GM18873 (cell line): ENCODE measurements at regions not wholly inside any gene's neighbourhood (a gene's known extent, or its start where the extent isn't known, plus 50 kb on each side); places are given as distances from the start of the nearest gene placed in this dataset.

Experiments
- ATAC-seq: cut with Tn5 transposase; IDR thresholded peaks from one replicate; pipeline ENCODE4 v1.9.1; 2021; ENCODE audit warnings: mild to moderate bottlenecking, moderate library complexity, moderate number of reproducible peaks; ENCODE audit not compliant: unreplicated experiment, low FRiP score

GRCh38 chr2:47315475-47315874 is 53.6 kb upstream of the EPCAM start:
- no peak for ATAC-seq

DNA sequence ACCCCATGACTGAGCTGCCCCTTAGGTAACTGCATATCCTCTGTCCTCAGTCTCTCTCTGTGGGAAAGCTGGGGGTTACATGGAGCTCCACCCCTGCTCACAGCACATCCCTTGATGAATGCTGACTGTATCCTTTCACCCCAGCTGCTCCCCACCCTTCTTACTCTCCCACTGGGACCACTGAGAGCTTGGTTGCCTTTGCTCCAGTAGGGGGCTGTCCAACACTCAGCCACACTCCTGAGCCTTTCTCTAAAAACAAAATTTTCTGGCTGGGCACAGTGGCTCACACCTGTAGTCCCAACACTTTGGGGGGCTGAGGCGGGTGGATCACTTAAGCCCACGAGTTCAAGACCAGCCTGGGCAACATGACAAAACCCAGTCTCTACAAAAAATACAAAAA is 55.4 kb upstream of the EPCAM start:
- no peak for ATAC-seq

GRCh38 chr2:47313141-47313691 is 55.9 kb upstream of the EPCAM start:
- no peak for ATAC-seq

- no peak for ATAC-seq
Observed at GRCh38 chr2:47312491-47312850, 56.6 kb upstream of the EPCAM start.

DNA sequence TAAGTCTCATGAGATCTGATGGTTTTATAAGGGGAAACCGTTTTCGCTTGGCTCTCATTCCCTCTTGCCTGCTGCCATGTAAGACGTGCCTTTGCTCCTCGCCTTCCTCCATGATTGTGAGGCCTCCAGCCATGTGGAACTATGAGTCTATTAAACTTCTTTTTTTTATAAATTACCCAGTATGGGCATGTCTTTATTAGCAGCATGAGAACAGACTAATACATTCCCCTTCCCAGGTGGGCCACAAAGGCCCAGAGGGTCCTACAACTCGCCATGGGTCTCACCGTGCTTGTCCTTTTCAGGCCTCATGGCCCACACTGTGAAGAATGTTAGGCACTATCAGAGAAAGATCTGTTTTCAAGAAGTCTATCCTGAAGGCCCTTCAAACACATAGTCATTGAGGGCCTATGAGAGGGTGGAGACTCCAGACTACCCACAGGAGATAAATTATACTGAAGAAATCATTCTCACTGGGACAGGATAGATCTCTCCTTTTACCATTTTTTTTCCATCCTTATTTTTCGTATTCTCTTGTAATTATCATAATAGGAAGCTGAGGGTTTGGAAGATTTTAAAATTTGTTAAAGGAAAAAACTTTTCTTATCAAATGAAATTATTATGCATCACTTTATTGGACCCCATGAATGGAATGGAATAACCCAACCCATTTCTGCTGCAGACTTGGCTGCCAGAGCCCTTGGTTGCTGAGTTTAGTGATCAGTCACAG is 57.2 kb upstream of the EPCAM start:
- ATAC-seq, result no peak

DNA sequence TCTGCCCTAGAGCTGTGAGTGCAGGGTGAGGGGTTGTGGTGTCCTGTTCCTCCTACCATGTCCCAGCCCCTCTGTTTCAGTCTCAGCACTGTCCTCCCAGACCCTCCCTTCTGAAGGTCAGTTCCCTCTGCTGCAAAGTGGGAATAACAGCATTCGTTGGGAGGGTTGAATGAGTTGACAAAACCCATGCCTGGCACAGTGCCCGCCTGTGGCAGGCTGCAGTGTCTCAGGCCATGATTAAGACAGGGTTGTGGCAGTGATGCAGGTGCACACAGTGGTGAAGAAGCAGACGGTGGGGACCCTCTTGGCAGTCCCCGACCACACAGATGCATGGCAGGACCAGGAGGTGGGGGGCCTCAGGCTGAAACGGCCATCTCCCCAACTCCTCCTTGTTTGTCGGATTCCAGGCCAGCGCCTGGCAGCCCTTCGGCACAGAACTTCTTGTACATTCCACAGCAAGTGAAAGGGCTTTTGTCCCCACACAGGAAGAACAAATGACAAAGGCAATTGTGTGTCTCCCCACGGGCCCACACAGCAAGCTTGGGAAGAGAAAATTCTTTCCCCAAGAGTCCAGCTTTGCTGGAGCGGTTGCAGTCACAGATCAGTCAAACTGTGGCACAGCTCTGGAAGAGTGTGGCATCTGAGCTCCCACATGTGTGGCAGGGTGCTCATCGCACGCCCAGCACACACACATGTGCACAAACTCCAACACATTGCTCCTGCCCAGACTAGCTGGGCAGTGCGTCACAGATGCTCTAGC is 58.1 kb upstream of the EPCAM start:
- no peak for ATAC-seq

- peak; percentile 85 for ATAC-seq
Observed at GRCh38 chr2:47309952-47310800, 58.9 kb upstream of the EPCAM start.

GRCh38 chr2:47309472-47309951 is 59.6 kb upstream of the EPCAM start:
- ATAC-seq, result peak; percentile 5

DNA sequence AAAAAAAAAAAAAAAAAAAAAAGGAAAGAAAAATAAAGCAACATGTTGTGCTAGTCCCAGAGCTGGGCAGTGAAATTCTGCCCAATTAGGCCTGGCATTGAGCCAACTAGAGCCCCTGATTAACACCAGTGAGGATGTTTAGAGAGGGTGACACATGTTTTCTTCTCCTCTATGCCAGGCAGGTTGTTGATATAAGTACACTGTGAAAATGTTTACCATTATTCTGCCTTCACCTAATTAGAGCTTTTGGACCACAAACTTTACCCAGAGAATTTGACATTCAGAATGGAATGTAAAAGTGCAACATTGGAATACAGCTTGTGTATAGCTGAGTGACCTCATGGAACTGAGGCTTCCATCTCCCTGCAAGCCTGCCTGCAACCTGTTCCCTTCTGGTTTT is 62.0 kb upstream of the EPCAM start:
- no peak for ATAC-seq

DNA sequence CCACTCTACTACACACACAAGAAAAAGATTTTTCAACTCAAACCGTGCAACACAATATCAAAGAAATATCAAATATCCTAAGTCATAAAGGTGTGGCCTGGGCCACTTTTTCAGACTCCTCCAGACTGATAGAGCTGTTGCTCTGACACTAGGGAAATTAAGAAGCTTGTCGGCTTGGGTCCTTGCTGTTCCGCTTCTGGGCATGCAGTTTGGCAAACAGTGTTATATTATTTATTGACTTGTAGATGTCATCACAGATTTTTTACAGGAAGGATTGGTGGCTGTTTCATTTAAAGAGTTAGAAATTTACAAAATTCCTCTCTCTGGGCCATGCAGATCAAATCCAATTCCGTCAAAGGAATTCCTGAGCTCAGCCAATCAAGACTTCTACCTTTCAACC is 64.5 kb upstream of the EPCAM start:
- ATAC-seq, result no peak

DNA sequence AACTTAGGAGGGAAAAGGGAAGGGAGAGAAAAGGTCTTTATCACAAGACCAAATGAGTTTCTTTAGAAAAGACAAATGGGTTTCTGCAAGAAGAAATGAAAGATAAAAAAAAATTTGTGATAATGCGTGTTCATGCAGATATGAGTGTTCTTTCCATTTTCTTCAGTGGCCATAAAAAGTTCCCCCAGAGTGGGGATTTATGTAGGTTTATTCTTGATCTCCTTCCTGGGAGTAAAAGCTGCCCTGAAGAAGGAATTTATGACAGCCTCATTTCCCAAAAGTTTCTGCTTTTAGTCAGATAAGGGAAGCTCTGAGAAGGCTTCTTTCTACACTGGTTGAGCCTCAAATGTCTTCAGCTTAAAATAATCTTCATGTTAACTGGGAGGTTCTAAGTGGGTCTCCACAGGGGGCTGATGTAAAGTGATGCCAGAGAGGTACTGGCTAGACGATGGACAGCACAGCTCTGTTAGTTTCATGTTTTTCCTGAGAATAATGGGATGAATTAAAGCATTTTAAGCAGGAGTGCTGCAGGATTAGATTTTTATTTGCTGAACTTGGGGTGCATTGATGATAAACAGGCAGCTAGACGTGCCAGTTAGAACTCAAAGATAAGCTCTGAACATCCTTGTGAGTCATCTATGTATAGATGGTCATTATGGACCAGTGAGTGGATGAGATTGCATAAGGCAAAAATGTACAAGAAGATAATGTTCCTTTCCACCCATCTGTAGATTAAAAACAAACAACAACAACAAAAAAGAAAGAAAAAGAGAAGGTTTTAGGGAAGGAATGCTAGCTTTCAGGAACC is 65.6 kb upstream of the EPCAM start:
- no peak for ATAC-seq

- no peak for ATAC-seq
Observed at GRCh38 chr2:47302308-47302707, 66.8 kb upstream of the EPCAM start.

DNA sequence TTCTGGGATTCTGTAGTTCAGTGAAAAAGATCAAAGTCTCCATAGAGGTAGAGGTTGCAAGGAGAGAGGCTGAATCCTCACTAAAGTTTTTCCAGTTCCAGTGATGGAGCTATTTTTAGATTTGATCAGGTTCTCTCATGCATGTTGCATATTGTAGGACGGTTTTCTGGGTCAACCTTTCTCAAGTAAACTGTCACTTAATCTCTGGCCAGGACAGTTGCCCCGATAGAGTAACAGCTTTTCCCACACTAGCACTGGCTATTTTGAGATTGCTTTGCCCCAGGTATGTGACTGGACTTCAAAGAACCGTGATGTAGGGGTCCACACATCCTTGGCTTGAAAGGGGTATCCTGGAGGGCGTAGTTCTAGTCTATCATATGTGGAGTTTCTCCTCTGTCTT is 67.4 kb upstream of the EPCAM start:
- ATAC-seq, result no peak

- ATAC-seq, result peak; percentile 68
Observed at GRCh38 chr2:47301277-47301618, 67.9 kb upstream of the EPCAM start.

- ATAC-seq, result peak; percentile 61
Observed at GRCh38 chr2:47300609-47301276, 68.4 kb upstream of the EPCAM start.

GRCh38 chr2:47300081-47300480 is 69.0 kb upstream of the EPCAM start:
- ATAC-seq, result no peak

GRCh38 chr2:47299555-47299954 is 69.6 kb upstream of the EPCAM start:
- no peak for ATAC-seq

- no peak for ATAC-seq
Observed at GRCh38 chr2:47298771-47299170, 70.3 kb upstream of the EPCAM start.

DNA sequence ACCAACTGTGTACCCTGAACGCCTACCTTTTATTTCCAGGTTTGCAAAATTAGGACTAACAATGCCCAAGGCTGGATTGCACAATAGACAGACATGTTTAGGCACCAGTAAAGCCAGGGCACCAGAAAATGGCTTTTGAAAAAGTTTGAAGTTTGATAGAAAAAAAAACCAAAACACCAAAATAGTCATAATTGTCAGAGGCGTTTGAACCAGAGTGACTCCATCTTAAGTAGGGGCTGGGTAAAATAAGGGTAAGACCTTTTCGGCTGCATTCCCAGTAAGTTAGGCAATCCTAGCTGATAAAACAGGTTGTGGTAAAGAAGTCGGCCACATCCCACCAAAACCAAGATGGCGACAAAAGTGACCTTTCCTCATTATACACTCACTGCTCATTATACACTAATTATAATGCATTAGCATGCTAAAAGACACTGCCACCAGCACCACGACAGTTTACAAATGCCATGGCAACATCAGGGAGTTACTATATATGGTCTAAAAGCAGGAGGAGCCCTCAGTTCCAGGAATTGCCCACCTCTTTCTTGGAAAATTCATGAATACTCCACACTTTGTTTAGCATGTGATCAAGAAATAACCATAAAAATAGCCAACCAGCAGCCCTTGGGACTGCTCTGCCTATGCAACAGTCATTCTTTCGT is 71.2 kb upstream of the EPCAM start:
- ATAC-seq, result no peak
